Right lobe of liver (tissue), 4 donors: ENCODE measurements at regions not wholly inside any gene's neighbourhood (a gene's known extent, or its start where the extent isn't known, plus 50 kb on each side); places are given as distances from the start of the nearest gene placed in this dataset.

Experiments used
- CTCF ChIP-seq, 4 donors: fragments of 200-600 bp in 3 of 4; fragments of 450-650 bp in 1 of 4; IDR thresholded peaks; one replicate each; pipeline versions ENCODE4 v1.5.1 to v1.8.0; 2016 to 2022; ENCODE audit warnings: antibody characterized with exemption in 4 of 4, mild to moderate bottlenecking in 2 of 4
- POLR2A ChIP-seq: fragments of 450-650 bp; IDR thresholded peaks from one replicate; pipeline ENCODE4 v1.6.1; 2017; ENCODE audit warnings: antibody characterized with exemption, mild to moderate bottlenecking
- donor health status: DM: no; HTN: no; CAD: no.
- donor health status: DM: no; HTN: no; CAD: no.
- donor health status: DM: no; HTN: yes; CAD: no.

DNA sequence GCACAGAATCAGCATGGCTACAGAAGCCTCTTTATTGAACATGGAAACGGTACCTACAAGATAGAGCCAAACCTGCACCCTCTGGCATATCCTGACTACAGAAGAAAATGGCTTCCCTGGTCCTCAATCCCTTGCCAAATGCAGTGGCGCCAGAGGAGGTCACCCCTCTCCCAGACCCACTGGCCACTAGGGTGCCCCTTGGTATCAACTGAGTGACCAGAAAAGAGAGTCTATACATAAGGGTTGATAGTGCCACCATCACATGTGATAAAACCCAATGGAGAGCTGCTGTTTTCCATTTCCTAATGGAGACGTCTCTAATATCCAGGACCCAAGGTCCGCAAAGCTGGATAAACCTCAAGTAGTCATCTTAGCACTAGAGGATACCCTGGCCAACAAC, 52.7 kb upstream of the ALK start:
- TF ChIP-seq CTCF (IDR thresholded peaks at IDR 0.05) (no peak), POLR2A (no peak)
